ENCODE measurements at regions not wholly inside any gene's neighbourhood (a gene's known extent, or its start where the extent isn't known, plus 50 kb on each side); places are given as distances from the start of the nearest gene placed in this dataset.
"Not testable (repeated sequence)": the region's sequence is repeated elsewhere in the genome, so short reads cannot be mapped to it uniquely, and the experiment has no call there.

DNA sequence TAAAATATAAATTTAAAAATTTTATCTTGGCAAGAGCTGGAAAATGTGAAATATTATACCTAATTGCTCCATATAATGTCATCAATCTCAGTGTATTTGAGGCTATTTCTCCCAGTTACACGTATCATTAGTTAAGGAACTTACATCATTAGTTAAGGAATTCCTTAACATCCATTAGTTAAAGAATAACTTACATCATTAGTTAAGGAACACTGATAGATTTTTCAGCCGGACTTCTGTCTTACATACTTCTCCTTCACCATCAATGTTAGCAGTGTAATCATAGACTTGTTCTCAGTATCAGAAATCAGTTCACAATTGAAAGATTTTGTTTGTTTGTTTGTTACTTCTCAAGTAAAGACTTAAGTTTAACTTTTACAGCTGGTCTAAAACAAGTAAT is 524.4 kb upstream of the CHD1 start:
- DNase-seq (ENCODE audit: low read depth) = no peak

DNA sequence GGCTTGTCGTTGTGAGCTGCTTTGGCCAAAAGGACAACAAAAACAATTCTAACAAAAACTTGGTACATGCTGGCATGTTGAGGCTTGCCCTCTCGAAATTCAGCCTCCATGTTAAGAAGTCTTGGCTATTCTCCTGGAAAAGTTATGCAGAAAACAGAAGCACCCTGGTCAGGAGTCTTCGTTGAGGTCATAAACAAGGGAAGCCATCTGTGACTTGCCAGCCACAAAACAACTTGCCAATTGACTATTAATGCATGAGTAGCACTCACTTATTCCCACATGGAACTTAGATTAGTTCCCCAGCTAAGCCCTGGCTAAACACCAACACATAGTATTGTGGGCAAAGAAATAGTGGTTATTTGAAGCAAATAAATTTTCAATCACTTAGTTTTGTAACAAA is 521.0 kb upstream of the CHD1 start:
- DNase-seq (ENCODE audit: low read depth) = no peak

DNA sequence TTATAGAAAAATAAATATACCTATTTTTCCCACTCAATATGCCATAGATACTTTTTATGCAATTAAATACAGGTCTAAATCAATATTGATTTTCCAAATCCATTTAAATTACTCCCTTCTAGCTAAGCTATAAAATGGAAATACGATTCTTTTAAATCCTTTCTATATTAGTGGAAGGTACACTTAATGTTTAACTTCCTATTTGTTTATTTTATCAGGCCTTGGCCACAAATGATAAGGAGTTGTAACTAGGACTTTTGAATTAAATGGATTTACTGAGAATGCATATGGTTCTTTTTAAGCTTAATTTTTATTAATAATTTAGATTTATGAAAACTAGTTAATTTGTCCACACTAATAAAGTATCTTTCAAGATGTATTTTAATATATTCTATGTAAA is 517.0 kb upstream of the CHD1 start:
- no peak for DNase-seq (ENCODE audit: low read depth)

DNA sequence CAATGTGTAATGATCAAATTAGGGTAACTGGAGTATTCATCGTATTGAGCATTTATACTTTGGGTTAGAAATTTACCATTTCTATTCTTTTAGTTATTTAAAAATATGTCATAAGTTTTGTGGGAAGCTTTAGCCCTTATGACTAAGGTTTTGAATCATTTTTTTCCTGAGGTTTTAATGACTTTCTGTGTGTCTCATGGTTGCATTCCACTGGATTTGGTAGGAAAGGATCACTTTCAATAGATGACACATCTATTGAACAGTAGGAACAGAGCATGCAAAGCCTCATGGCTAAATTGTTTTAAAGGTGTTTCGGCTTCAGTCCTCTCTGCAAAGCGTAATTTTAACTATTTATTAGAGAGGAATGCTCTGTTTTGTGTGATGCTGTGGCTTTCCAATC is 512.4 kb upstream of the CHD1 start:
- DNase-seq (ENCODE audit: low read depth) = peak; percentile 36

DNA sequence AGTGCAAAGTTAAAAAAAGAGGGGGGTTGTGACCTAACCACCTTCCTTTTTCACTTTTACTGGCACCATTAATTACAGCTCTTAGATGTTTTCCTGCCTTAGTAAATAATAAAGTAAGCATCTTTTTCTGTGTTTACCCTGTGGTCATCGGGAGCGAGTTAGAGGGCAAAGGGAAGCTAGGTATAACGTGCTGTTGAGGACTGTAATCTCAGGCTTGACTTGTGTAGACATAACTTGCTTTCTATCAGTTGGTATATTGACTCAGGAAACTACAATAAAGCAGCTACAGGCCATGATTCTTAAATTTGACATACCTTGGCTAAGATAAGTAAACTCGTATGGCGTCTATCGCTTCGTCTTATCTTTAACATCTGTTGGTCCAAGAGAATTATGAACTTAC is 509.8 kb upstream of the CHD1 start:
- no peak for DNase-seq (ENCODE audit: low read depth)

DNA sequence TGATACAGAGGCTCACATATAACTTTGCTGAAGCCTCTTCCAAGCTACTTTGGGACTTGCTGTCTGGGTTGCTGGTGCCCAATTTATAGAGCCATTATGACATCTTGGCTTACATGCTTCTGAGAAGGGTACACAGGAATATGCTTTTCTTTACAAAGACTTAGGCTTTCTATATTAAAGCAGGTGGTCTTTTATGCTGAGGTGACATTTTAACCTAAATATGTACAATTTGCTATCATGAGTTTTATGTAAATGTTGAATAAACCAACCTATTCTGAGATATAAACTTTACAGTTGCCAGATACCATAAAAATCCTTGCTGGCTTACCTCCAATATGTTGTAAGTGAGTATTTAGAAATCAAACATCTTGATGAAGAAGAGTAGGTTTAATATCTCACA is 509.2 kb upstream of the CHD1 start:
- no peak for DNase-seq (ENCODE audit: low read depth)

DNA sequence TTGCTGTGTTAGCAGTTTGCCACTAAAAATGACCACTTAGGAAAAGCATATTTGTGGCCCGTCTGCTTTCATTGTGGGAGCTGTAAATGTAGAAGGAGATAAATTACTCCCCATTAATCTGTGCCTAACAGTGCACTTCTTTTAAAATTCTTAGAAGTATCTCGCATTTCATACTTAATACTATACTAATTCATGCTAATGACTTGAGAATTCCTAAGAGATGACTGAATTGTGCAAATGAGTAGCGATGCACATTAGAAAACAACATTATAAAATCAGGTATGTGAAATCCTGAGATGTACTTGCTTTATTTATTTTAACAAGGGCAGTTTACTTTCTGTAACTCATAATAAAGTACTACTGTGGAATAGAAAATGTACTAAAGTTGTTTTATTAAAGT is 494.6 kb upstream of the CHD1 start:
- not testable (repeated sequence) for DNase-seq (ENCODE audit: low read depth)

DNA sequence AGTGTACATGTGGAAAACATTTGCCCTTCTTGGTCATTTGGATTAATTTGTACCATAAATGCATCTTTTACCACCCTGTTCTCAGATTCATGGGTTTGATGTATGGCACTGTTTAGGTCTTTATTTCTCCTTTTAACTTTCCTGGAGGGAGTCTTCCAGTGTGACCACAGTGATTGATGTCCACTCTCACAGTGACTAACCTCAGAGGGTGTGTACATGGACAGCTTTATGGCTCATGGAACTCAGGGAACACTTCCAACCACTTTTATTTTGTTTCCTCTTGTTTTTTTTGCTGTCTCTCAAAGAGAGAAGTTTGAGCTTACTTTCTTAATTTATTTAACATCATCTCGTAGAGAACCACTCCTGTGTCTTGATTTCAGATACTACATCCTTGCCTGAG is 489.8 kb upstream of the CHD1 start:
- not testable (repeated sequence) for DNase-seq (ENCODE audit: low read depth)

DNA sequence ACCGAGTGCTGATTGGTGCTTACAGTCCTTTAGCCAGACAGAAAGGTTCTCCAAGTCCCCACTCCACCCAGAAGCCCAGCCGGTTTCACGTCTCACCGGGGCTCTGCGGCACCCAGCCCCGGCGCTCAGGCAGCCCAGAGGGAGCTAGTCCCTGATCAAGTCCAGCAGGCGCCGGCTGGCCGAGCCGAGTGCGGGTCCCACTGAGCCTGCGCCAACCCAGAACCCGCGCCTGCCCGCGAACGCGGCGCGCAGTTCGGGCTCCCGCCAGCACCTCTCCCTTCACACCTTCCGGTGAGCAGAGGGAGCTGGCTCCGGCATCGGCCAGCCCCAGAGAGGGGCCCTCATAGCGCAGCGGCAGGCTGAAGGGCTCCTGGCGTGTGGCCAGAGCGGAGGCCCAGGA is 481.6 kb upstream of the CHD1 start:
- not testable (repeated sequence) for DNase-seq (ENCODE audit: low read depth)

DNA sequence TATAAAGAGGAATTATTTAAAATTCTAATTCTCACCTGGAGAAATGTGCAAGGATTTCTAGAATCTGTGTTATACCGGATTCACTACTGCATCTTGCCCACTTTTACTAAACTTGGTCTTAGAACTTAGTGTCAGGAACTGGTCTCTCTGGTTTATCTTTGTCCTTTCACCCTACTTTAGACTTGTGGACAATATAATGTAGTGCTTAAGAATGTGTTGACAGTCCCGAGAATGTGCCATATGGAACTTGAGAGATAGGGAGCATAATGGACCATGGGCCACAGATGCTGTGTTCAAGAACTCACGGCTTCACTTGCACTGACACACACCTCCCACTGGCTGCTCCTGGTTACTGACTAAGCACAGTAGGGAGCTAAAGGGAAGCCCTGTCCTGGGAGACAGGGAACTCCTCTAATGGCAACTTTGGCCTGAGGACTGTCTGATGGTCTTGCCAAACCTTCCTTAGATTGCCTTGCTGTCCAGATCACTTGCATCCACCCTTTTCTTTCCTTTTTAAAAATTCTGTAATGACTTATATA is 476.0 kb upstream of the CHD1 start:
- not testable (repeated sequence) for DNase-seq (ENCODE audit: low read depth)

DNA sequence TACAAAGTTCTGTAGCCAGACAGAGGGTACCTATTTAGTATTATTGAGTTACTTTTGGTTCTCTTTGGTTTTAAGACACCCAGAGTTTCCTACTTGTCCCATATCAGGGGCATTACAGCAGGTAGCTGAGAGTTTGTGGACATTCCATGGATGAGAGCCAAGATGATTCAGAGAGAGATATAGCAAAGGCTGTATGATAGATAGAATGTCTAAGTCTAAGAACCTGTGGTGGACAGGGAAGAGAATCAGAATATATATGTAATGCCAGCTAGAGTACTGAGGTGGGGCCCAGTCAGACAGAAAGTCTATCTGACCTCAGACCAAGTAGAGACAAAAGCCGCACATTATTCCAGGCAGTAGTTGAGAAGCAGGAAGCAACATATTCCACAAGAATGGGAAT is 471.8 kb upstream of the CHD1 start:
- DNase-seq (ENCODE audit: low read depth) = peak; percentile 2

DNA sequence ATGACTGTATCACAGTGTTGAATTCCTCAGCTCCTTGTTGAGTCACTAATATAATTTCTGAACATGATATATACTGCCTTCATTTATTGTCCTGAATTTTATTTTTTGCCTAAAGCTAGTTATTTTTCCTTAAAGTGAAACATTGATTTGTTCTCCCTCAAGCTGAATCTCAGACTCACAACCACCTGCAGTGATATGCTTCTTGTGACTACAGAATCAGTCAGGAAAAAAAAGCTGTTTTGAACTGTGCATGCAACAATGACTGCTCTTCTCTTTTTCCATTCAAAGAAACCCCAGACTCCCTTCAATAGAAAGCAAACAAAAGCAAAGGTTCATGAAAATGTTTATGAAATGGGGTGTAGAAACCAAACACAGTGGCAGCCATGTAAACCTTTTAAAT is 470.2 kb upstream of the CHD1 start:
- DNase-seq (ENCODE audit: low read depth) = no peak

DNA sequence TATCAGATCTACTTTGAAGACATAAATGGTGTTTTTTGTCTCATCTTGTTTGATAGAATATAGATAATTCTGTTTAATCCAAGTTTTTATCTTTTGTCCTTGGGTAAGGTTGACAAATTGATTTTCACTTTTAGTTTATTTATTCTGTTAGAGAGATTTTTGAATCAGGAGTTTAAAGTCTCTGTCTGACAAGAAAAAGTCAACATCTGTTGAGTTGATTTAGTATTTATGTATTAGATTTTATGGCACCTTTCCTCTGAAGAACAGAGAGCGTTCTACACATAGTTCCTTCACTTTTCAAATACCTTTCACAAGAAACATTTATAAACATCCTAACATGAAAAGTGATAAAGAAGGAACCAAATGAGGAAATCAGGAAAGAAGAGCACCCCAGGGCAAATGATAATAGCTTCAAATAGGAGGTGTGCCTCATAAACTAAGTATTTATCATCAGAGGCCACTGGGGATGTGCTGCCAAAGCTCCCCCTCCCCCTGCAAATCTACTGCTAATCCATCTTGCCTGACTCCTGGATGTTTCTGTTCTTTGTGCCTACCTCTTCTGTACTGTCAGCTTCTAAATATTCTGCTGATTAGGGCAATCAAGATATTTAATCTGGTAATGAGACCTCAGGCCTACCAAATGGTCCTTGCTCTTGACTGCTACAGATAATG is 457.7 kb upstream of the CHD1 start:
- no peak for DNase-seq (ENCODE audit: low read depth)

DNA sequence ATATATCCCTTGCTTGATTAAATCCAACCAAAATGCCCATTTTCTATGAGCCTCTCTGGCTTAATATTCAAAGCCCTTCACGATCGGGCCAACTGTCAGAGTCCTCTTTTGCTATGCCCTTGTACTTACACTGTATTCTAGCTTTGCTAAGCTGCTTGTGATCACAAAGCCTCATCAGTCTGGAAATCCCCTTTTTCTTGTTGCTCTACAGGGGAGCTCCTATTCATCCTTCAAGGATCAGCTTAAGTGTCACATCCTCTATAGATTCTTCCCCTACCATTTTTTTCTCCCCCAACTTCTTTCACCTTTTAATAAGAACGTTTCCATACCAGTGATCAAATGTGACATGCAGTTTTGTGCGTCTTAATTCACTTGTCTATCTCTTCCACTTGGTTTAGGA is 450.4 kb upstream of the CHD1 start:
- no peak for DNase-seq (ENCODE audit: low read depth)

DNA sequence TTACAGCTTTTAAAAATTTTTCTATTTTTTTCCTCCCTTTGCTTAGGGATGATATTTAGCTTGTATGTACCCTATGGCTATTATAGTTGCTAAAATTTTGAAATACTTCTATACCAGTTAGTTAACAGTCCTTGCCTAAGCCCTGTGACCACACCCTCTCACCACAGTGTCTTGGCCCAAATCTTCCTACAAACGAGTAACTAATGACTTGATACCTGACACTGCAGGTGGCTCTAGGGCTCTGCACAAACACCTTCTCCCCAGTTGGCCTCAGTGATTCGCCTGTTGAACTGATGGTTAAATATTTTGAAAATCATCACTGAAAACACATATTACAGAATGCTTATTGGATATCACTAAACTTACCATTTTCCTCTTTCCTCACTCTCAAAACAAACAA is 449.6 kb upstream of the CHD1 start:
- no peak for DNase-seq (ENCODE audit: low read depth)

DNA sequence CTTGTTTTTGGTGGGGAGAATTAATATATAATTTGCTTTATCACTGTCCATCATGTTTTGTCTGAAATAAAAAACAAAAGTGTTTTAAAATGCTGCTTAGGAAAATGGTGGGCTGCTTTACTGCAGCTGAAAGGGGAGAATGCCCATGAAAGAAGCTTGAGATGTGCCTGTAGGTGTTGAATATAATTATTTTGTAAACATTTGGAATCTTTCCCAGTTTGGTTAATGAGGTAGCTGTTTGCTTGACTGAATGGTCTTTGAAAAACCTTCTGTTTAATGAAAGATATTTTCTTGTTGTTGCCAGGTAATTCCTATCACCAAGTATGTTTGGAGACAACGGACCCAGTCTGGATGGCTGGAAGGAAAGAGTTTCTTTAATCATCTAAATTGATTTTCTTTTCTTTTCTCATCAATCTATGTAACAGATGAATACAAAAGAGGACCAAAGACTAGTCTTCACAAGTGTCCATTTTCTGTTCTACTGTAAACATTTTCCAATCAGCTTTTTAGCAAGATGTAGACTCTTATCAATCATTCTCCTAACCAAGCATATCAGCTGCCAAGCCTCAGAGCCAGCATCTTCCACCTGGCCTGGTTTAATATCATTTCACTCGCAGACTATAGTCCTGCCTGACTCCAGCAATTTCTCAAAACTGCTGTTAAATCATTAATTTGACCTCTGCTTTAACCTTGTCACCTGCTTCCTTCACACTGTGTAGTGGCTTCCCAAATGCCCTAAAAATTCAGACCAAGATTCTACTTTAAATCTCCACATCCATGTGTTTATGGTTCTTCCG is 441.2 kb upstream of the CHD1 start:
- no peak for DNase-seq (ENCODE audit: low read depth)

DNA sequence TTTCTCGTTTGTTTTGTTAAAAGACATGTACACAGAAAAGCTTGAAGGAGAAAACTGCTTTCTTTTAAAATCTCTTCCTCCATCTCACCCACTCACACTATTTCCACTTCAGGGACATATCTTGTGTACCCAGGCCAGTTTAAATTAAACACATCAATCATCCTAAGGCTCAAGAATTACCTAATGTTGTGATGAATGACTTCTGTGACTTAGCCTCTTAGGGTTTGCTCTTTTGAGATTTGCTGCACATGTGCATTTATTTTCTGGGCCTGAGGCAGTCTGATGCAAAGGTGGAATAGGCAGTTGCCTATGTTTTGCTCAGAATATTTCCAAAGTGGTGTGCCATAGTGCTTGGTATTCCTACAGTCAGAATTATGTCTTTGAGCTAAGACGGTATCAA is 439.9 kb upstream of the CHD1 start:
- no peak for DNase-seq (ENCODE audit: low read depth)

DNA sequence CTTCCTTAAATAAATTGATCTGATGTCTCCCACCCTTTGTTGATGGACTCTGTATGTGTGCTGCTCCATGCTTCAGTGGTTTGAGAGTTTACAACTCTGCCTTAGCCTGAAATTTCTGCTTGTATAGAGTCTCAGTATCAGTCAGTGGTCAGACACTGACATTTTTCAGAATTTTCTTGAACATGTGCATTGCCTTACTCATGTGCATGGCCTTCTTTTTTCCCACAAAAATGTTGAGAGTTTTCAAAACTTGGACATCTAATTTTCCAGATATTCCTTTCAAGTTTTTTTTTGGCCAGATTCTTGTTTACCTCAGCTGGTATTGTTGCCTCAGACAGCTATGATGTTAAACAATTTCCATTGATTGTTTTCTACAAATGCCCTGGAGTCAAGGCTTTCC is 427.1 kb upstream of the CHD1 start:
- DNase-seq (ENCODE audit: low read depth) = no peak

DNA sequence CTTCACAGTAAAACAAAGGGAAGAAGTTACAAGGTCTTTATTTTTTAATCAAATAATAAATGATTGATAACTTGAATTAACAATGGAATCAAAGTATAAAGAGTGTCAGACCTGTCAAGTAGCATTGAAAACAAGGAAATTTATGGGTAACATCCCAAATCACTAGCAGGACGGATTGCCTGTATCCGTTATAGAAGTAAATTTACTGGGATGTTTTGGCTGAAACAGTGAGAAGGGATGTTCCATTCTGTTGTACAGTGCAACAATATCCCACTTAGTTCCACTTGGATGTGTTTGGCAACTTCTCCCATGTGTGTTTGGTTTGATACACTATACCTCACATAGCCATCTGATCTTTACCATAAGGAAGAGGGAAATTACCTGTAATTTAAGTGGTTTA is 421.0 kb upstream of the CHD1 start:
- DNase-seq (ENCODE audit: low read depth) = no peak

DNA sequence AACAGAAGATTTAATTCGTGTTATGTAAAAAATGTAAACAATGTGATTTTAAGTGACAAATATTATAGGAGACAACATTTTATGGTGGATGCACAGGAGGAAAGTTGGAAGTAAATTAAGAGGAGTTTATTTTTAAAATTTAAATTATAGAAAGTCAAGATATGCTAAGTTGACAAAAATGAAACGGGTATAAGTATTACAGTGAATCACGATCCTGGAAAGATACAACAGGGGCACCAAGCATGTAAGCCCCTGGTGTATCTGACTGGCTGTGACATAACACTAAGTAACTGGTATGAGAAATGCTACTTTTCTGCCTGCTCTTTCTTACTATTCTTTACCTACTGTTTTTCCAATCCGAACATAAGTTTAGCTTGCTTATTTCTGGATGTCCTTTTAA is 419.8 kb upstream of the CHD1 start:
- no peak for DNase-seq (ENCODE audit: low read depth)

DNA sequence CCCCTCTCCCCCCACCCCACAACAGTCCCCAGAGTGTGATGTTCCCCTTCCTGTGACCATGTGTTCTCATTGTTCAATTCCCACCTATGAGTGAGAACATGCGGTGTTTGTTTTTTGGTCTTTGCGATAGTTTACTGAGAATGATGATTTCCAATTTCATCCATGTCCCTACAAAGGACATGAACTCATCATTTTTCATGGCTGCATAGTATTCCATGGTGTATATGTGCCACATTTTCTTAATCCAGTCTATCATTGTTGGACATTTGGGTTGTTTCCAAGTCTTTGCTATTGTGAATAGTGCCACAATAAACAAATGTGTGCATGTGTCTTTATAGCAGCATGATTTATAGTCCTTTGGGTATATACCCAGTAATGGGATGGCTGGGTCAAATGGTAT is 411.0 kb upstream of the CHD1 start:
- DNase-seq (ENCODE audit: low read depth) = not testable (repeated sequence)

DNA sequence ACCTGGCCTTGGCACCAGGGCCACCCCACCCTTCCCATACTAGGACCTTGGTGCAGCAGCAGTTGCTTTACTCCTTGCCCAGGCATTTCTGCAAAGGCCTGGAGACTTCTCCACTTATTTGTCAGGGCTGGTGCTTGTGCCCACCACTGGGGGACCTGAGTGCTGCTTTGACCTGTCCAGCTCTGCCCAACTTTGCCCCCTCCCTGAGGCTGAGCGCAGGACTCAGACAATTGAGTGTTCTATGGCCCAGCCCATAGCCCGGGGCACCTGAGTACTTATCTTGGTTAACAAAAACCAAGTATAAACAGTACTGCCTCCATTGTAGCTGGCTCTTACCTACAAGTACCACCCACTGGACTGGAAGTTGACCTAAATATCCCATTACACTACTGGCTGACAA is 406.1 kb upstream of the CHD1 start:
- DNase-seq (ENCODE audit: low read depth) = no peak

DNA sequence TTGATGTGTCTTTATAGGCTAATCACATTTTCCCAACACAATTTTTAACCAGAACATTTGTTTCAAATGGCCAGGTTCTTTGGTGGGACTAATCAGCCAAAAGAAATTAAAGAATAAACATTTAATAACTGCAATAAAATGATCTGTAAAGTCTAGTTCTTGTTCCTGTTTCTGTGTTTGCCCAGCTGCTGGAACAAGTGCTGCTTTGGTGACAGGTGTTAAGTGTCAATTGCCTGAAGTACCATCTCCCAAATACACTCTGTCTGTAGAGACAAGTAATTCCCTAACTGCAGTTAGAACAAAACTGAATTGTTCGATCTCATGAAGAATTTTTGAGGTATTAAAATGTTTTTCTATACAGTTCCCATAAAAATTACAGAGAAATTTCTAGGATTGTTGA is 402.3 kb upstream of the CHD1 start:
- no peak for DNase-seq (ENCODE audit: low read depth)

All from HT1080 (cell line).